Tibial nerve (tissue), 4 donors: ENCODE measurements at regions not wholly inside any gene's neighbourhood (a gene's known extent, or its start where the extent isn't known, plus 50 kb on each side); places are given as distances from the start of the nearest gene placed in this dataset.

Experiments
- DNase-seq, 2 donors: peaks; one replicate each; pipeline ENCODE4 v3.0.0-alpha.2; 2019; ENCODE audit warnings: low spot score in 2 of 2
- H3K27ac ChIP-seq, 4 donors: fragments of 200-600 bp; sonication (generic) in 3 of 4; one replicate each; pipeline ENCODE4 v1.5.1; 2017 to 2019; ENCODE audit warnings: mild to moderate bottlenecking in 1 of 4
- H3K27me3 ChIP-seq, 2 donors: fragments of 200-600 bp; sonication (generic) in 1 of 2; one replicate each; pipeline versions ENCODE4 v1.5.1 to v1.6.0; 2017 to 2019
- H3K36me3 ChIP-seq, 3 donors: fragments of 200-600 bp; sonication (generic); one replicate each; pipeline ENCODE4 v1.5.1; 2018 to 2019
- H3K4me1 ChIP-seq, 4 donors: fragments of 200-600 bp; sonication (generic) in 3 of 4; one replicate each; pipeline ENCODE4 v1.5.1; 2017 to 2019
- H3K4me3 ChIP-seq, 4 donors: fragments of 200-600 bp; sonication (generic) in 3 of 4; one replicate each; pipeline ENCODE4 v1.5.1; 2017 to 2019; ENCODE audit warnings: mild to moderate bottlenecking in 1 of 4, moderate library complexity in 1 of 4
- H3K9me3 ChIP-seq, 4 donors: fragments of 200-600 bp; sonication (generic) in 3 of 4; one replicate each; pipeline ENCODE4 v1.5.1; 2017 to 2019
- EP300 ChIP-seq, 2 donors: sonication (generic); formaldehyde crosslinking; IDR thresholded peaks; one replicate each; pipeline ENCODE4 v1.6.1; 2017; ENCODE audit warnings: antibody characterized with exemption in 2 of 2, mild to moderate bottlenecking in 1 of 2
- POLR2A ChIP-seq, 2 donors: fragments of 450-650 bp; IDR thresholded peaks; one replicate each; pipeline ENCODE4 v1.6.1; 2017; ENCODE audit warnings: antibody characterized with exemption in 2 of 2, mild to moderate bottlenecking in 2 of 2, moderate library complexity in 2 of 2
- WGBS, 2 donors: methylation state at CpG; one replicate each; pipeline ENCODE4 v1.1.5; 2018; 5-methylcytosine and 5-hydroxymethylcytosine counted together
- TF ChIP-seq, protein P1 (sequence below), 5 experiments: fragments of 200-600 bp in 3 of 5; fragments of 450-650 bp in 2 of 5; sonication (generic) in 3 of 5; IDR thresholded peaks; one replicate each; pipeline ENCODE4 v1.5.1; 2016 to 2019; ENCODE audit warnings: antibody characterized with exemption in 5 of 5, mild to moderate bottlenecking in 3 of 5, moderate library complexity in 2 of 5

DNA sequence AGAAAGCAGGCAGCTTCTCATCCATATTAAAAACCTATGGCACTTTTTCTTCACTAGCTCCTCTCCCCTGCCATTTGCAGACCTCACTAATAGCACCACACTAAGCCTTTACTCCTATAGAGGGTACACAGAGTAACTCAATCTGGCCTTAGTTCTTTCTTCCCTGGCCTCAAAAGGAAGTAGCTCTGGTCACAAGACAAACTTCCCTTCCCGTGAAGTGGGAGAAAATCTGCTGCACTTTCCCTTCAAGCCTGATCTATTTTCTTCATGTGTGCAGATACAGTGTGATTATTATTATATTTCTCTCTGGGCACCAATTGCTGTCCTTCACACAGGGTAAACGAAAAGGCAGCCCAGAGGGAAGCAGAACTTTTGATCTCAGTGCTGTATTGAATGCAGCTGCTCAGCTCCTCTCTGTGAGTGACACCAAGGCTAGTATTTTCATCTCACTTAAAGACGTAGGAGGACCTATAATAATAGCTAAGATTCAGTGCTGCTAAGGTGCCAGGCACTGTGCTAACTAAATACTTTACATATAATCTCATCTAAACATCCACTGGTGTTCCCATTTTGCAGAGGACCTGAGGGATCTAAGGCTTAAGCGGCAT is 61.9 kb upstream of the RASGRP1 start:
- H3K4me3 ChIP-seq = no peak overlapping the region
- no peaks in the 10 kb centered on the region for H3K4me1 ChIP-seq
- no peaks in the 10 kb centered on the region for H3K9me3 ChIP-seq
- H3K36me3 ChIP-seq = no peaks in the 10 kb centered on the region
- H3K27ac ChIP-seq = no peak overlapping the region
- no peaks in the 10 kb centered on the region for H3K27me3 ChIP-seq
- TF ChIP-seq POLR2A (IDR thresholded peaks at IDR 0.05) (no peak), EP300 (IDR thresholded peaks at IDR 0.05) (peak in 1 of 2 donors; percentile 24)
- 51% methylated on average over 4 of the region's 4 CpGs for WGBS, 2 donors
- peak in 1 of 2 donors; percentile 10 for DNase-seq

DNA sequence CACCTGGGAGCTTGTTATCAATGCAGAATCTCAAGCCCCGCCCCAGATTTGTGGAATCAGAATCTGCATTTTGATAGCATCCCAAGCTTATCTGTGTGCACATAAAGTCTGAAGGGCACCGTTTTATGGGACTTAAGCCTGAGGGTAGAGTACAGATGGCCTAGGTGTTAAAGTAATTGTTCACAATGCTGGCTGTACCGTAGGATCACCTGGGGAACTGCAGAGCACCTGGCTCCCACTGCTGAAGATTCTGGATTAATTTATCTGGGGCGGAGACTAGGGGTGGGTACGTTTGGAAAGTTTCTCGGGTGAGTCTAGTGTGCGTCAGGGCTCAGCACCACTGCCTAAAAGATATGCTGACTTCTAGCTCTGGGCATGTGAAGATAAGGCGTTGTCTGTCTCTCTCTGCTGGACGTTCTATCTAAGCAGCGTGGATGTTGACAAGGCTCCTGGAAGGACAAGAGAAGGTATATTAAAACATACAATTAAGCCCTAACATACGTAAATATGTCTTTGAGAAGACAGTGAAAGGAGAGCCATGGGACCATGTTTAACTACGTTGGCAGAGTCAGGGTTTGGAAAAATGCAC is 63.2 kb upstream of the RASGRP1 start:
- Histone ChIP-seq H3K9me3 (no peaks in the 10 kb centered on the region), H3K36me3 (no peaks in the 10 kb centered on the region), H3K4me3 (no peak overlapping the region), H3K27me3 (no peaks in the 10 kb centered on the region), H3K27ac (no peak overlapping the region), H3K4me1 (no peaks in the 10 kb centered on the region)
- TF ChIP-seq EP300 (IDR thresholded peaks at IDR 0.05) = no peak
- no peak for TF ChIP-seq POLR2A (IDR thresholded peaks at IDR 0.05)
- TF ChIP-seq, protein P1, sequence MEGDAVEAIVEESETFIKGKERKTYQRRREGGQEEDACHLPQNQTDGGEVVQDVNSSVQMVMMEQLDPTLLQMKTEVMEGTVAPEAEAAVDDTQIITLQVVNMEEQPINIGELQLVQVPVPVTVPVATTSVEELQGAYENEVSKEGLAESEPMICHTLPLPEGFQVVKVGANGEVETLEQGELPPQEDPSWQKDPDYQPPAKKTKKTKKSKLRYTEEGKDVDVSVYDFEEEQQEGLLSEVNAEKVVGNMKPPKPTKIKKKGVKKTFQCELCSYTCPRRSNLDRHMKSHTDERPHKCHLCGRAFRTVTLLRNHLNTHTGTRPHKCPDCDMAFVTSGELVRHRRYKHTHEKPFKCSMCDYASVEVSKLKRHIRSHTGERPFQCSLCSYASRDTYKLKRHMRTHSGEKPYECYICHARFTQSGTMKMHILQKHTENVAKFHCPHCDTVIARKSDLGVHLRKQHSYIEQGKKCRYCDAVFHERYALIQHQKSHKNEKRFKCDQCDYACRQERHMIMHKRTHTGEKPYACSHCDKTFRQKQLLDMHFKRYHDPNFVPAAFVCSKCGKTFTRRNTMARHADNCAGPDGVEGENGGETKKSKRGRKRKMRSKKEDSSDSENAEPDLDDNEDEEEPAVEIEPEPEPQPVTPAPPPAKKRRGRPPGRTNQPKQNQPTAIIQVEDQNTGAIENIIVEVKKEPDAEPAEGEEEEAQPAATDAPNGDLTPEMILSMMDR (IDR thresholded peaks at IDR 0.05) = no peak
- 77 to 82% methylated on average over 12 of the region's 12 CpGs for WGBS, 2 donors
- DNase-seq = no peak

DNA sequence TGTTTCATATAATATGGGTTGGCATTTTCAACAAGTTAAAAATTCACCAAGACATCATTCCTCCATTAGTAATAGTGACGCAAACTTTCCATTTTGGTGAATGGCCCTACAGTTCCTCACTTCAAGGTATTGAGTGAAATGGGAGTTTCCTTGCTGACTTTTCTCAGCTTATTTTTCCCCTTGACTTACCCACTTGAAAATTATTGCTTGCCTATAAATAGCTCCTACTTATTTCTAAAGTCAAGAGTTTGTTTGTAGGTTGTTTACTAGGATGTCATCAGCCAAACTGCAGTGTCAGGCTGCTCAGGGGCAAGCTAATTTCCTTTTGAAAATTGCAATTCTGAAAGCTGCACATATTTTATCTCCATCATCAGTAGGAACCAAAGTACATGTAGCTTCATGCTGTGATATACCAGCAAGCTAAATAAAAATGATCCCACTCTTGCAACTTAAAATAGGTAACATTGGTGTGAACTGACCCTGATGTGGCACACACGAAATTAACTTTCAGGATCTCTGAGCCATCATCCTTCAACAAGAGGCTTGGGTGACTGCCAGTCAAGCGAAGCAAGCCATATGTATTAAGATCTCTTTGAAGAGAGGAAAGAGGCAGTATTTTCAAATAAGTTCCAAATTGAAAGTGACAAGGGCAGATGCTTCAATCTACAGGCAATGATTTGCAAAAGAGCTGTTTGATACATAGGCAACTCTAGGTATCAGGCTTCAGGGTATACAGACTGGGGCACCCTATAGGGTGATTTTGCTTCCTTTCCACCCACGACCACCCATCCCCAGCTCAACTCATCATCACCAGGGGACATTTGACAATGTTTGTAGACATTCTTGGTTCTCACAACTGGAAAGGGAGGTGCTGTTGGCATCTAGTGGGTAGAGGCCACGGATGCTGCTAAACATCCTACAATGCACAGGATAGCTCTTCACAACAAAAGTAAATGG is 66.8 kb upstream of the RASGRP1 start:
- H3K27ac ChIP-seq = no peak overlapping the region
- no peaks in the 10 kb centered on the region for H3K4me1 ChIP-seq
- no peaks in the 10 kb centered on the region for H3K36me3 ChIP-seq
- 87 to 91% methylated on average over 5 of the region's 5 CpGs for WGBS, 2 donors
- no peaks in the 10 kb centered on the region for H3K9me3 ChIP-seq
- no peak overlapping the region for H3K4me3 ChIP-seq
- TF ChIP-seq, protein P1 (IDR thresholded peaks at IDR 0.05) = no peak
- H3K27me3 ChIP-seq = no peaks in the 10 kb centered on the region
- no peak for DNase-seq

DNA sequence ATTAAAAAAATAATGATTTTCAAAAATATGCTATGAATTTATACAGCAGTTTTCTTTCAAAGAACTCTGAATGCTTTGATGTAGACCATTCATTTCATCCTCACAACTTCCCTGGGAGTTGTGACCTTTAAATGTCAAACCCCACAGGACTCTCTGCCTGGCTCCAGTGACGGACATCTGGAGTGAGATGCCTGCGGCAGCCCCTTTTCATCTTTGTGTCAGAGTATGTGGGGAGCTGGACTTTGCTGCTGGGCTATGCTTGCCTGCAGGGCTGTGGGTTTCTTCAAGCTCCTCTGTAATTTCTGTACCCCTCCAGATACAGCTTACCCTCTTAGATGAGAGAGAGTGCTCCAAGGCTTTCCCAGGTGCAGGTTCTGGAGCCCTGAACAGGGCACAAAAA is 70.6 kb upstream of the RASGRP1 start:
- no peak overlapping the region for H3K27ac ChIP-seq
- DNase-seq = no peak
- H3K27me3 ChIP-seq = no peaks in the 10 kb centered on the region
- H3K4me3 ChIP-seq = no peak overlapping the region
- H3K9me3 ChIP-seq = no peaks in the 10 kb centered on the region
- H3K36me3 ChIP-seq = no peaks in the 10 kb centered on the region
- H3K4me1 ChIP-seq = no peaks in the 10 kb centered on the region
- TF ChIP-seq, protein P1 (IDR thresholded peaks at IDR 0.05) = no peak
- TF ChIP-seq EP300 (IDR thresholded peaks at IDR 0.05) (no peak), POLR2A (IDR thresholded peaks at IDR 0.05) (no peak)
- 17 to 23% methylated on average over 2 of the region's 2 CpGs for WGBS, 2 donors

DNA sequence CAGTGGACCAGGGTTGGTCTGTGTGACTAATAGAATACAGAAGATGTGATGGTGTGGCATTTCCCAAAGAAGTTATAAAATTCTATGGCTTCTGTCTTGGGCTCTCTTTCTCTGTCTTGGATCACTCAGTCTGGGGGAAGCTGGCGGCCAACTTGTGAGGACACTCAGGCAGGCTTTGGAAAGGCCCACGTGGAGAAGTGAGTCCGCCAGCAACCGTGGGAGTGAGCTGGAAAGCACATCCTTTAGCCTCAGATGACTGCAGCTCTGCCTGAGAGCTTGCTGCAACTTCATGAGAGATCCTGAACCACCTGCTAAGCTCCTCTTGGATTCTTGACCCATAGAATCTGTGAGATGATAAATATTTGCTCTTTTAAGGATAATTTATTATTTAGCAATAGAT is 72.0 kb upstream of the RASGRP1 start:
- no peaks in the 10 kb centered on the region for H3K36me3 ChIP-seq
- no peaks in the 10 kb centered on the region for H3K9me3 ChIP-seq
- no peaks in the 10 kb centered on the region for H3K27me3 ChIP-seq
- DNase-seq = no peak
- no peak for TF ChIP-seq EP300 (IDR thresholded peaks at IDR 0.05)
- no peak for TF ChIP-seq POLR2A (IDR thresholded peaks at IDR 0.05)
- TF ChIP-seq, protein P1 (IDR thresholded peaks at IDR 0.05) = no peak
- 75 to 77% methylated on average over 4 of the region's 4 CpGs for WGBS, 2 donors
- H3K4me3 ChIP-seq = no peak overlapping the region
- H3K4me1 ChIP-seq = no peaks in the 10 kb centered on the region
- no peak overlapping the region for H3K27ac ChIP-seq
